ENCODE measurements at regions not wholly inside any gene's neighbourhood (a gene's known extent, or its start where the extent isn't known, plus 50 kb on each side); places are given as distances from the start of the nearest gene placed in this dataset.
"Not testable (repeated sequence)": the region's sequence is repeated elsewhere in the genome, so short reads cannot be mapped to it uniquely, and the experiment has no call there.

- ChIA-PET POLR2A (no interaction called here), CTCF (no interaction called here)
- no peak overlapping the region for H3K4me3 ChIP-seq (ENCODE audit: control insufficient read depth in 1 of 7, extremely low read depth in 1 of 7, insufficient read depth in 4 of 7, low read depth in 2 of 7, low read length in 6 of 7)
- peaks cover 2 to 20% (median 8%) of the 10 kb centered on the region in 5 experiments for H3K27me3 ChIP-seq (replicated peaks in 2 of 5; ENCODE audit: control insufficient read depth in 4 of 5, insufficient read depth in 5 of 5, low read length in 4 of 5)
- H3K4me1 ChIP-seq (ENCODE audit: control extremely low read depth in 1 of 4, control insufficient read depth in 4 of 4, insufficient read depth in 4 of 4, low read length in 3 of 4): no peaks in the 10 kb centered on the region
- H3K27ac ChIP-seq (ENCODE audit: insufficient read depth in 1 of 2, low read depth in 1 of 2, low read length in 2 of 2, poor library complexity in 1 of 2, severe bottlenecking in 2 of 2): no peak overlapping the region
- no peaks in the 10 kb centered on the region for H3K36me3 ChIP-seq (ENCODE audit: control insufficient read depth in 4 of 4, insufficient read depth in 4 of 4, low read length in 3 of 4)
- no peaks in the 10 kb centered on the region for H3K9me3 ChIP-seq (ENCODE audit: control extremely low read depth in 1 of 5, control insufficient read depth in 4 of 5, insufficient read depth in 2 of 5, low read depth in 1 of 5, low read length in 4 of 5)
- no peak for DNase-seq
- WGBS (ENCODE audit: insufficient coverage): 76% methylated on average over 6 of the region's 7 CpGs
Observed at GRCh38 chr1:47491341-47491753, 53.5 kb downstream of the FOXD2 start.

- Histone ChIP-seq H3K27ac (ENCODE audit: insufficient read depth in 1 of 2, low read depth in 1 of 2, low read length in 2 of 2, poor library complexity in 1 of 2, severe bottlenecking in 2 of 2) (no peak overlapping the region), H3K36me3 (ENCODE audit: control insufficient read depth in 4 of 4, insufficient read depth in 4 of 4, low read length in 3 of 4) (no peaks in the 10 kb centered on the region), H3K9me3 (ENCODE audit: control extremely low read depth in 1 of 5, control insufficient read depth in 4 of 5, insufficient read depth in 2 of 5, low read depth in 1 of 5, low read length in 4 of 5) (no peaks in the 10 kb centered on the region), H3K4me3 (ENCODE audit: control insufficient read depth in 1 of 7, extremely low read depth in 1 of 7, insufficient read depth in 4 of 7, low read depth in 2 of 7, low read length in 6 of 7) (no peak overlapping the region), H3K27me3 (replicated peaks in 2 of 5; ENCODE audit: control insufficient read depth in 4 of 5, insufficient read depth in 5 of 5, low read length in 4 of 5) (peaks cover 2 to 17% (median 11%) of the 10 kb centered on the region in 5 experiments), H3K4me1 (ENCODE audit: control extremely low read depth in 1 of 4, control insufficient read depth in 4 of 4, insufficient read depth in 4 of 4, low read length in 3 of 4) (no peaks in the 10 kb centered on the region)
- 45% methylated on average over 7 of the region's 8 CpGs for WGBS (ENCODE audit: insufficient coverage)
- ChIA-PET POLR2A (no interaction called here), CTCF (interaction anchor here (0.7 to 1.3 kb wide), 2 partner anchors 37 to 214 kb away, joined by 3 read pairs; no protein-coding TSS in a partner anchor)
- DNase-seq: no peak
Observed at GRCh38 chr1:47495176-47495713, 57.4 kb downstream of the FOXD2 start.

DNA sequence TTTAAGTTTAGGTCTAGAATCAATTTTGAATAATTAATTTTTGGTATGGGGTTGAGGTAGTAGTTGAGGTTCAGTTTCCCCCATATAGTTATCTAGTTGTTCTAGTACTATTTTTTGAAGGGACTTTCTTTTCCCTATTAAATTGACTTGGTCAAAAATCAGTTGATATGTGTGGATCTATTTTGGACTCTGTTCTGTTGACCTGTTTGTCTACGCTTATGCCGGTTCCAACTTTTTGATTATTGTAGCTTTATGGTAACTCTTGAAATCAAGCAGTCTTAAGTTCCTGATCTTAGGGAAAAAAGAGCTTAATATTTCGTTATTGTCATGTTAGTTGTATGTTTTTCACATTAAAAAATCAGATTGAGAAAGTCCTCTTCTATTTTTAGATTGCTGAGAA, 60.7 kb downstream of the FOXD2 start:
- H3K27ac ChIP-seq (ENCODE audit: insufficient read depth in 1 of 2, low read depth in 1 of 2, low read length in 2 of 2, poor library complexity in 1 of 2, severe bottlenecking in 2 of 2): no peak overlapping the region
- ChIA-PET POLR2A (no interaction called here), CTCF (no interaction called here)
- no peak for DNase-seq
- WGBS (ENCODE audit: insufficient coverage): 100% methylated on average over 3 of the region's 3 CpGs
- no peak overlapping the region for H3K4me3 ChIP-seq (ENCODE audit: control insufficient read depth in 1 of 7, extremely low read depth in 1 of 7, insufficient read depth in 4 of 7, low read depth in 2 of 7, low read length in 6 of 7)
- no peaks in the 10 kb centered on the region for H3K4me1 ChIP-seq (ENCODE audit: control extremely low read depth in 1 of 4, control insufficient read depth in 4 of 4, insufficient read depth in 4 of 4, low read length in 3 of 4)
- no peaks in the 10 kb centered on the region for H3K9me3 ChIP-seq (ENCODE audit: control extremely low read depth in 1 of 5, control insufficient read depth in 4 of 5, insufficient read depth in 2 of 5, low read depth in 1 of 5, low read length in 4 of 5)
- peaks cover 2 to 25% (median 17%) of the 10 kb centered on the region in 5 experiments for H3K27me3 ChIP-seq (replicated peaks in 2 of 5; ENCODE audit: control insufficient read depth in 4 of 5, insufficient read depth in 5 of 5, low read length in 4 of 5)
- H3K36me3 ChIP-seq (ENCODE audit: control insufficient read depth in 4 of 4, insufficient read depth in 4 of 4, low read length in 3 of 4): no peaks in the 10 kb centered on the region

DNA sequence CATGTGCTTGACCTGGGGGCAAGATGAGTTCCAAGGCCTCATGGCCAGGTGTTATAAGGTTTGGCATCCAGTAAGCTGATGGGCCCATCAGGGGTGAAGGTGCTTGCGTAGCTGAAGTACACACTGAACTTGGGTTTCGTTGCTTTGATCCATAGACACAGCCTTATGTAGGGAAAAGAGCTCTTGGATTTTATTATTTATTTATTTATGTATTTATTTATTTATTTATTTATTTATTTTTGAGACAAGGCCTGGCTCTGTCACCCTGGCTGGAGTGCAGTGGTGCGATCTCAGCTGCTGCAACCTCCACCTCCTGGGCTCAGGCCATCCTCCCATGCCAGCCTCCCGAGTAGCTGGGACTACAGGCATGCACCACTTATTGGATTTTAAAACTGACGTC, 63.2 kb downstream of the FOXD2 start:
- no peaks in the 10 kb centered on the region for H3K36me3 ChIP-seq (ENCODE audit: control insufficient read depth in 4 of 4, insufficient read depth in 4 of 4, low read length in 3 of 4)
- no peak overlapping the region for H3K27ac ChIP-seq (ENCODE audit: insufficient read depth in 1 of 2, low read depth in 1 of 2, low read length in 2 of 2, poor library complexity in 1 of 2, severe bottlenecking in 2 of 2)
- ChIA-PET CTCF (interaction anchor here (0.8 to 2.8 kb wide), 12 partner anchors 14 to 214 kb away, joined by 3 to 8 read pairs (median 4); no protein-coding TSS in a partner anchor), POLR2A (no interaction called here)
- peaks cover 8 to 22% (median 16%) of the 10 kb centered on the region in 5 experiments for H3K27me3 ChIP-seq (replicated peaks in 2 of 5; ENCODE audit: control insufficient read depth in 4 of 5, insufficient read depth in 5 of 5, low read length in 4 of 5)
- no peaks in the 10 kb centered on the region for H3K4me1 ChIP-seq (ENCODE audit: control extremely low read depth in 1 of 4, control insufficient read depth in 4 of 4, insufficient read depth in 4 of 4, low read length in 3 of 4)
- 95% methylated on average over 2 of the region's 5 CpGs for WGBS (ENCODE audit: insufficient coverage)
- no peaks in the 10 kb centered on the region for H3K9me3 ChIP-seq (ENCODE audit: control extremely low read depth in 1 of 5, control insufficient read depth in 4 of 5, insufficient read depth in 2 of 5, low read depth in 1 of 5, low read length in 4 of 5)
- no peak for DNase-seq
- H3K4me3 ChIP-seq (ENCODE audit: control insufficient read depth in 1 of 7, extremely low read depth in 1 of 7, insufficient read depth in 4 of 7, low read depth in 2 of 7, low read length in 6 of 7): no peak overlapping the region

DNA sequence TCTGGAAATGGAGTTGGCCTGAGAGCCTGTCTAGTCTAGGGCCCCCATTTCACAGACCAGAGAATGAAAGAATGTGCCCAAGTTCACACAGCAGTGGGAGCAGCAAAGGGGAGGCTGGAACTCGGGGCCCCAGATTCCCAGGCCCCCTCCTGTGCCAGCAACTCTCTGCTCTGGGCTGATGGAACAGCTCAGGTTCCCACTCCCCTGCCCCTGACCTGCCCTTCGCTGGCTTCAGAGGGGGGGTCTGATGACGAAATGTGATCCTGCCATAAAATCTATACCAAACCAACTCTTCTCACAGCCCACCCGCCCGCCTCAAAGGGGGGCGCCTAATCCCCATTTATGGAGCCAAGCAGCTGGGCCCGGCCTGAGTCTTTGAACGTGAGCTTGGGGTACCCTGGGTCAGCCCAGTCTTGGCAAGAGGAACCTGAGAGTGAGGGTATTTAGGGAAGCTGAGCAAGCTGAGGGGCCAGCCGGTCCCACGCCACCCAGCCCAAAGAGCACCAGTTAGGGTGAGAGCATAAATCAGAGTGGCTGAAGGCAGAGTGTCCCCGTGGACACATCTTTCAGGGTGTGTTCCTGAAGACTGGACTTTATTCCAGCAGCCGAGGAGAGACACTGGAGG, 65.0 kb downstream of the FOXD2 start:
- CTCF ChIA-PET: interaction anchor here (0.8 kb wide), 1 partner anchor 28 kb away, joined by 3 read pairs; no protein-coding TSS in a partner anchor
- no peak for DNase-seq
- no peak overlapping the region for H3K4me3 ChIP-seq (ENCODE audit: control insufficient read depth in 1 of 7, extremely low read depth in 1 of 7, insufficient read depth in 4 of 7, low read depth in 2 of 7, low read length in 6 of 7)
- peaks cover 0 to 3% (median 3%) of the 10 kb centered on the region in 4 experiments for H3K4me1 ChIP-seq (ENCODE audit: control extremely low read depth in 1 of 4, control insufficient read depth in 4 of 4, insufficient read depth in 4 of 4, low read length in 3 of 4)
- peaks cover 18 to 36% (median 24%) of the 10 kb centered on the region in 5 experiments for H3K27me3 ChIP-seq (replicated peaks in 2 of 5; ENCODE audit: control insufficient read depth in 4 of 5, insufficient read depth in 5 of 5, low read length in 4 of 5)
- H3K27ac ChIP-seq (ENCODE audit: insufficient read depth in 1 of 2, low read depth in 1 of 2, low read length in 2 of 2, poor library complexity in 1 of 2, severe bottlenecking in 2 of 2): no peak overlapping the region
- no peaks in the 10 kb centered on the region for H3K36me3 ChIP-seq (ENCODE audit: control insufficient read depth in 4 of 4, insufficient read depth in 4 of 4, low read length in 3 of 4)
- H3K9me3 ChIP-seq (ENCODE audit: control extremely low read depth in 1 of 5, control insufficient read depth in 4 of 5, insufficient read depth in 2 of 5, low read depth in 1 of 5, low read length in 4 of 5): peaks cover 0 to 2% (median 0%) of the 10 kb centered on the region in 5 experiments
- POLR2A ChIA-PET: no interaction called here
- WGBS (ENCODE audit: insufficient coverage): 86% methylated on average over 12 of the region's 12 CpGs

- Histone ChIP-seq H3K27me3 (replicated peaks in 2 of 5; ENCODE audit: control insufficient read depth in 4 of 5, insufficient read depth in 5 of 5, low read length in 4 of 5) (peaks cover 23 to 53% (median 31%) of the 10 kb centered on the region in 5 experiments), H3K4me1 (ENCODE audit: control extremely low read depth in 1 of 4, control insufficient read depth in 4 of 4, insufficient read depth in 4 of 4, low read length in 3 of 4) (peaks cover 0 to 18% (median 13%) of the 10 kb centered on the region in 4 experiments)
- H3K9me3 ChIP-seq (ENCODE audit: control extremely low read depth in 1 of 5, control insufficient read depth in 4 of 5, insufficient read depth in 2 of 5, low read depth in 1 of 5, low read length in 4 of 5); DNase-seq; H3K36me3 ChIP-seq (ENCODE audit: control insufficient read depth in 4 of 4, insufficient read depth in 4 of 4, low read length in 3 of 4); POLR2A ChIA-PET; H3K4me3 ChIP-seq (ENCODE audit: control insufficient read depth in 1 of 7, extremely low read depth in 1 of 7, insufficient read depth in 4 of 7, low read depth in 2 of 7, low read length in 6 of 7); H3K27ac ChIP-seq (ENCODE audit: insufficient read depth in 1 of 2, low read depth in 1 of 2, low read length in 2 of 2, poor library complexity in 1 of 2, severe bottlenecking in 2 of 2): not testable (repeated sequence)
- no CpG with 5 or more reads among the region's 4 CpGs for WGBS (ENCODE audit: insufficient coverage)
- CTCF ChIA-PET: interaction anchor here (0.8 kb wide), 1 partner anchor 221 kb away, joined by 3 read pairs; no protein-coding TSS in a partner anchor
Observed at GRCh38 chr1:47504840-47505239, 67.0 kb downstream of the FOXD2 start.

GRCh38 chr1:47505267-47505666, 67.4 kb downstream of the FOXD2 start:
- WGBS (ENCODE audit: insufficient coverage): 78% methylated on average over 2 of the region's 2 CpGs
- ChIA-PET POLR2A (no interaction called here), CTCF (interaction anchor here (1.0 to 1.7 kb wide), 4 partner anchors 13 to 221 kb away, joined by 3 to 6 read pairs (median 4); no protein-coding TSS in a partner anchor)
- Histone ChIP-seq H3K27me3 (replicated peaks in 2 of 5; ENCODE audit: control insufficient read depth in 4 of 5, insufficient read depth in 5 of 5, low read length in 4 of 5) (peaks cover 23 to 57% (median 32%) of the 10 kb centered on the region in 5 experiments), H3K27ac (ENCODE audit: insufficient read depth in 1 of 2, low read depth in 1 of 2, low read length in 2 of 2, poor library complexity in 1 of 2, severe bottlenecking in 2 of 2) (no peak overlapping the region), H3K4me3 (ENCODE audit: control insufficient read depth in 1 of 7, extremely low read depth in 1 of 7, insufficient read depth in 4 of 7, low read depth in 2 of 7, low read length in 6 of 7) (no peak overlapping the region), H3K4me1 (ENCODE audit: control extremely low read depth in 1 of 4, control insufficient read depth in 4 of 4, insufficient read depth in 4 of 4, low read length in 3 of 4) (peaks cover 0 to 18% (median 13%) of the 10 kb centered on the region in 4 experiments), H3K9me3 (ENCODE audit: control extremely low read depth in 1 of 5, control insufficient read depth in 4 of 5, insufficient read depth in 2 of 5, low read depth in 1 of 5, low read length in 4 of 5) (peaks cover 0 to 2% (median 0%) of the 10 kb centered on the region in 5 experiments), H3K36me3 (ENCODE audit: control insufficient read depth in 4 of 4, insufficient read depth in 4 of 4, low read length in 3 of 4) (no peaks in the 10 kb centered on the region)
- no peak for DNase-seq
